ENCODE measurements at regions not wholly inside any gene's neighbourhood (a gene's known extent, or its start where the extent isn't known, plus 50 kb on each side); places are given as distances from the start of the nearest gene placed in this dataset.

DNA sequence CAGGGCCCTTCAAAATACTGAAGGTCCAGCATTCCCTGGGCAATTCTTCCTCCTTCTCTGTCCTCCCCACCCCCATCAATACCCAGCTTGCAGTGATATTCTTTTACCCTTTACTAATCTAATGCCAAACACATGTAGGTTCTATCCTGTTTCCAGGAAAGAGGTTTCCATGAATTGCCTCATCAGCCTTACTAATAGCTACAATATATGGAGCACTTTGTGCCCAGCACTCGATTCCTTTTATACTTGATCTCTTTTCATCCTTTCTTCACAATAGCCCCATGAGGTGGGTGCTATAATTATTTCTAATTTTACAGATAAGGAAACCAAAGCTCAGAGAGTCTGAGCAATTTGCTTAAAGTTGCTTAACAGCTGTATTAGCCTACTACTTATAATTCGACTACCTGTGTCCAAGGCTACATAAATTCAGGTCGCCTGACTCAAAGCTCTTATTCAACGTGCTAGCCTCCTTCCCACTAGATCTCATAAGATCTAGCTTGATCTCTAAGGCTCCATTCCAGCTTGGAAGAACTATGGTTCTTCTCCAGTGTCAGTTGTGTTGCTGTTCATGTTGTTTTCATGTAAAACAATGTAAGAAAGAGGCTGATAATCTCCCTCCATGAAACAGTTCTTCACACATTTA is 229.6 kb upstream of the PGRMC2 start:
- Mint-ChIP-seq H3K9me3 (peaks cover 4% of the 10 kb centered on the region; the same call in 1 of the 2 replicates), H3K36me3 (ENCODE audit: low read depth) (peaks cover 10% of the 10 kb centered on the region; the same call in 1 of the 2 replicates), H3K27me3 (ENCODE audit: insufficient read depth) (no peaks in the 10 kb centered on the region), H3K4me1 (ENCODE audit: low read depth) (peaks cover 82% of the 10 kb centered on the region), H3K4me3 (peak overlapping the region; percentile 64), H3K27ac (peak overlapping the region; percentile 91)
- peak; percentile 30 for DNase-seq
- TF ChIP-seq, protein P1, sequence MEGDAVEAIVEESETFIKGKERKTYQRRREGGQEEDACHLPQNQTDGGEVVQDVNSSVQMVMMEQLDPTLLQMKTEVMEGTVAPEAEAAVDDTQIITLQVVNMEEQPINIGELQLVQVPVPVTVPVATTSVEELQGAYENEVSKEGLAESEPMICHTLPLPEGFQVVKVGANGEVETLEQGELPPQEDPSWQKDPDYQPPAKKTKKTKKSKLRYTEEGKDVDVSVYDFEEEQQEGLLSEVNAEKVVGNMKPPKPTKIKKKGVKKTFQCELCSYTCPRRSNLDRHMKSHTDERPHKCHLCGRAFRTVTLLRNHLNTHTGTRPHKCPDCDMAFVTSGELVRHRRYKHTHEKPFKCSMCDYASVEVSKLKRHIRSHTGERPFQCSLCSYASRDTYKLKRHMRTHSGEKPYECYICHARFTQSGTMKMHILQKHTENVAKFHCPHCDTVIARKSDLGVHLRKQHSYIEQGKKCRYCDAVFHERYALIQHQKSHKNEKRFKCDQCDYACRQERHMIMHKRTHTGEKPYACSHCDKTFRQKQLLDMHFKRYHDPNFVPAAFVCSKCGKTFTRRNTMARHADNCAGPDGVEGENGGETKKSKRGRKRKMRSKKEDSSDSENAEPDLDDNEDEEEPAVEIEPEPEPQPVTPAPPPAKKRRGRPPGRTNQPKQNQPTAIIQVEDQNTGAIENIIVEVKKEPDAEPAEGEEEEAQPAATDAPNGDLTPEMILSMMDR (IDR thresholded peaks at IDR 0.05), result no peak

GRCh38 chr4:128516301-128516969 is 228.8 kb upstream of the PGRMC2 start:
- Mint-ChIP-seq H3K4me3 (no peak overlapping the region), H3K27ac (peak overlapping the region; percentile 91), H3K36me3 (ENCODE audit: low read depth) (peaks cover 10% of the 10 kb centered on the region; the same call in 1 of the 2 replicates), H3K9me3 (peaks cover 4% of the 10 kb centered on the region; the same call in 1 of the 2 replicates), H3K4me1 (ENCODE audit: low read depth) (peaks cover 82% of the 10 kb centered on the region), H3K27me3 (ENCODE audit: insufficient read depth) (no peaks in the 10 kb centered on the region; the same call in 1 of the 2 replicates)
- TF ChIP-seq, protein P1 (IDR thresholded peaks at IDR 0.05), result no peak
- DNase-seq, result peak; percentile 70

DNA sequence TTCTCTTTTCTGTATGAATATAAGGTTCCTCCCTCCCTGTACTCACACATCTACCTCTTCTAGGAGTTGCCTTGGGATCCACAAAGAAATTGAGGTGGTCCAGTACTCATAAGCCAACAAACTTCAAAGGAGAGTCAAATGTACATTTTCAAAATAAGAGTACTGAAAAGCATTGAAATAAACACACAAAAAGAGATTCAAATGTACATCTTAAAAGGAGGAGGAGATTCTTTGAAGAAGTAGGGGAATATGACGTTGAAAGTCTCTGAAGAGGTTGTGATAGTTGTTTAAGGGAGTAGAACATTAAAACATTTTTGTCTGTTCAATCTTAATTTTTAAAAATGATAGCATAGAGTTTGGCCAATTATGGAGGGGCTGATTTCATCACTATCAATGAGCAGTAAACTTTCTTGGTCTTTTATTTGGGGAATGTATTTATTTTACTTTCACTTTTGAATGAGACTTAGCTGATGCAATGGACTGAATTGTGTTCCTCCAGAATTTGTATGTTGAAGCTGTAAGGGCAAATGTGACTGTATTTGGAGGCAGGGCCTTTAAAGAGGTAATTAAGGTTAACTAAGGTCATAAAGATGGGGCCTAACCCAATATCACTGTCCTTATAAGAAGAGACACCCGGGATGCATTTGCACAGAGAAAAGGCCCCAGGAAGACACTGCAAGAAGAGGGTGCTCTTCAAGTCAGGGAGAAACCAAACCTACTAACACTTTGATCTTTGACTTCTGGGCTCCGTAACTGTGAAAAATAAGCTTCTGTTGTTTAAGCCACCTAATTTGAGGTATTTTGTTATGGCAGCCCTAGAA is 226.3 kb upstream of the PGRMC2 start:
- Mint-ChIP-seq H3K4me3 (peak overlapping the region; percentile 59), H3K4me1 (ENCODE audit: low read depth) (peaks cover 70% of the 10 kb centered on the region), H3K27me3 (ENCODE audit: insufficient read depth) (no peaks in the 10 kb centered on the region; the same call in 1 of the 2 replicates)

GRCh38 chr4:128512767-128513322 is 225.2 kb upstream of the PGRMC2 start:
- Mint-ChIP-seq H3K4me3 (peak overlapping the region; percentile 30), H3K4me1 (ENCODE audit: low read depth) (peaks cover 60% of the 10 kb centered on the region), H3K27ac (peak overlapping the region; percentile 10), H3K27me3 (ENCODE audit: insufficient read depth) (no peaks in the 10 kb centered on the region; the same call in 1 of the 2 replicates), H3K36me3 (ENCODE audit: low read depth) (peaks cover 10% of the 10 kb centered on the region; the same call in 1 of the 2 replicates), H3K9me3 (peaks cover 4% of the 10 kb centered on the region; the same call in 1 of the 2 replicates)
- TF ChIP-seq, protein P1 (IDR thresholded peaks at IDR 0.05), result no peak
- peak; percentile 28 for DNase-seq

More for the DNA sequence above, 226.3 kb upstream of the PGRMC2 start:
- TF ChIP-seq, protein P1 (IDR thresholded peaks at IDR 0.05), result no peak
- Mint-ChIP-seq H3K9me3 (peaks cover 4% of the 10 kb centered on the region; the same call in 1 of the 2 replicates), H3K27ac (peak overlapping the region; percentile 60), H3K36me3 (ENCODE audit: low read depth) (peaks cover 10% of the 10 kb centered on the region; the same call in 1 of the 2 replicates)
- no peak for DNase-seq

DNA sequence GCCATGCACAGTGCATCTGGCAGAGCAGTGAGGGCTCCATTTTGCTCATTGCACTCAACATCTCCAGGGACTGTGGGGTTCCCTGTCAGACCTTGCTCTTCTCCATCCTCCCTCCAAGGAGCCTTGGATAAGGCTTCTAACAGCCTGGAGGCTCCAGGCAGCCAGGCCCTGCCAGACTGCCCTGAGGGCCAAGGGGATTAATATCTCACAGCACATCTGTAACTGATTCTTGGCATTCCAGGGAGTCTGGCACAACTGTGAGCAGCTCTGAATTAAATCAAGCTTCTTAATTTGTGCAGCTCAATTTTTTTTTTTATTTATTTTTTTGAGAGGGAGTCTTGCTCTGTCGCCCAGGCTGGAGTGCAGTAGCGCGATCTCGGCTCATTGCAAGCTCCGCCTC is 224.5 kb upstream of the PGRMC2 start:
- H3K4me3 Mint-ChIP-seq, result no peak overlapping the region
- no peak for DNase-seq
- peaks cover 53% of the 10 kb centered on the region for H3K4me1 Mint-ChIP-seq (ENCODE audit: low read depth)
- peaks cover 4% of the 10 kb centered on the region; the same call in 1 of the 2 replicates for H3K9me3 Mint-ChIP-seq
- no peaks in the 10 kb centered on the region; the same call in 1 of the 2 replicates for H3K27me3 Mint-ChIP-seq (ENCODE audit: insufficient read depth)
- TF ChIP-seq, protein P1 (IDR thresholded peaks at IDR 0.05), result no peak
- H3K36me3 Mint-ChIP-seq (ENCODE audit: low read depth), result peaks cover 10% of the 10 kb centered on the region; the same call in 1 of the 2 replicates
- no peak overlapping the region for H3K27ac Mint-ChIP-seq

All from HFFc6 (cell line).